ENCODE measurements at regions not wholly inside any gene's neighbourhood (a gene's known extent, or its start where the extent isn't known, plus 50 kb on each side); places are given as distances from the start of the nearest gene placed in this dataset.

GRCh38 chr16:82497139-82497538 is 129.6 kb upstream of the CDH13 start:
- Histone ChIP-seq H3K36me3 (ENCODE audit: control insufficient read depth, insufficient read depth, low read length, severe bottlenecking) (no peaks in the 10 kb centered on the region), H3K9ac (ENCODE audit: low read length) (no peak overlapping the region), H3K27me3 (replicated peaks; ENCODE audit: control insufficient read depth, insufficient read depth, low read length) (no peaks in the 10 kb centered on the region), H3K9me3 (ENCODE audit: control insufficient read depth, low read length) (no peaks in the 10 kb centered on the region), H3K4me3 (ENCODE audit: low read length) (no peak overlapping the region), H3K4me1 (ENCODE audit: control insufficient read depth, insufficient read depth, low read length) (no peaks in the 10 kb centered on the region)
- peak; percentile 3 for DNase-seq (ENCODE audit: low read depth)

DNA sequence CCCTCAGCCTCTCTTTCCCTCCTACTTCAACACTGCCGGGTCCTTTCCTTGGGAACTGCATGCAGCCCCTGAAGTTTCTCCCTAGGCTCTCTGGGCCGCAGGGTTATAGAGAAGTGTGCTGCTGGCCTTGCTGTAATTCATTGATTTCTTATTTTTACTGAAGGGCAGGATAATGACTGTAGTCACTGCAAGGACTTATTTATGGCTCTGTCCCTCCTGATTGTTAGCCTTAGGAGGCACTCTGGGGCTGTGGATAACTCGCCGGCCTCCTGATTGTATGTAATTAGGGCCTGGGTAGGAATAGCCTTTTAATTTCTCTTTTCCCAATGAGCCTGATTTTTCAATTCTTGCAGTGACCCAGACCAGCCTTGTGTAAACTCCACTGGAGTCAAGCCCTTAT is 138.3 kb upstream of the CDH13 start:
- Histone ChIP-seq H3K9ac (ENCODE audit: low read length) (no peak overlapping the region), H3K36me3 (ENCODE audit: control insufficient read depth, insufficient read depth, low read length, severe bottlenecking) (no peaks in the 10 kb centered on the region), H3K9me3 (ENCODE audit: control insufficient read depth, low read length) (no peaks in the 10 kb centered on the region), H3K4me1 (ENCODE audit: control insufficient read depth, insufficient read depth, low read length) (no peaks in the 10 kb centered on the region), H3K4me3 (ENCODE audit: low read length) (no peak overlapping the region), H3K27me3 (replicated peaks; ENCODE audit: control insufficient read depth, insufficient read depth, low read length) (no peaks in the 10 kb centered on the region)
- no peak for DNase-seq (ENCODE audit: low read depth)

- DNase-seq (ENCODE audit: low read depth), result no peak
- Histone ChIP-seq H3K36me3 (ENCODE audit: control insufficient read depth, insufficient read depth, low read length, severe bottlenecking) (no peaks in the 10 kb centered on the region), H3K9me3 (ENCODE audit: control insufficient read depth, low read length) (no peaks in the 10 kb centered on the region), H3K4me3 (ENCODE audit: low read length) (no peak overlapping the region), H3K27me3 (replicated peaks; ENCODE audit: control insufficient read depth, insufficient read depth, low read length) (peaks cover 15% of the 10 kb centered on the region), H3K4me1 (ENCODE audit: control insufficient read depth, insufficient read depth, low read length) (no peaks in the 10 kb centered on the region), H3K9ac (ENCODE audit: low read length) (no peak overlapping the region)
Observed at GRCh38 chr16:82481455-82481854, 145.3 kb upstream of the CDH13 start.

- Histone ChIP-seq H3K36me3 (ENCODE audit: control insufficient read depth, insufficient read depth, low read length, severe bottlenecking) (no peaks in the 10 kb centered on the region), H3K4me3 (ENCODE audit: low read length) (no peak overlapping the region), H3K4me1 (ENCODE audit: control insufficient read depth, insufficient read depth, low read length) (no peaks in the 10 kb centered on the region), H3K27me3 (replicated peaks; ENCODE audit: control insufficient read depth, insufficient read depth, low read length) (peaks cover 19% of the 10 kb centered on the region), H3K9ac (ENCODE audit: low read length) (no peak overlapping the region), H3K9me3 (ENCODE audit: control insufficient read depth, low read length) (peaks cover 3% of the 10 kb centered on the region)
- DNase-seq (ENCODE audit: low read depth), result no peak
Observed at GRCh38 chr16:82476786-82477185, 150.0 kb upstream of the CDH13 start.

DNA sequence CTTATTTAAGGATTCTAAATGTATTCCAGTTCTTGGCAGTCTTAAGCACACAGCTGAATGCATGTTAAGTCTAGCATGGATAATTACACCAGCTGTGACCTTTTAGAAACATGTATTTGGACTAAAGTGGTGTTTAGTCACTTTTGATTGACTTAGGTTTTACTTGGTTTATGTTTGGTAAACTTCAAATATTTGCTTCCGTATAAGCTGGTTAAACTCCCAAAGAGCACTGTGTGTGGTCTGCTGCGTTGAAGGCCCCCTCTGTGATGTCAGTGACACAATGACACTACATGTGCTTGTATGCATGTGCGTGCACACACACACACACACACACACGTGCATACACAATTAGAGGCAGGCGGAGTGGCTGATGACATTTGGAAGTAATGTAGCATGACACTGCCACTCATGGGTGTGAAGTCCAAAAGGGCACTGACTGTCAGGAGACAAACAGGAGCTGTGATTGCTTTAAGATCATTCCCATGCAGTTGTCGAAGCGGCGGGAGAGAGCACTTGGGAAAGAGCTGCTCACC is 156.1 kb upstream of the CDH13 start:
- Histone ChIP-seq H3K27me3 (replicated peaks; ENCODE audit: control insufficient read depth, insufficient read depth, low read length) (peaks cover 15% of the 10 kb centered on the region), H3K9me3 (ENCODE audit: control insufficient read depth, low read length) (peaks cover 3% of the 10 kb centered on the region), H3K9ac (ENCODE audit: low read length) (no peak overlapping the region), H3K4me1 (ENCODE audit: control insufficient read depth, insufficient read depth, low read length) (no peaks in the 10 kb centered on the region), H3K4me3 (ENCODE audit: low read length) (no peak overlapping the region), H3K36me3 (ENCODE audit: control insufficient read depth, insufficient read depth, low read length, severe bottlenecking) (no peaks in the 10 kb centered on the region)
- no peak for DNase-seq (ENCODE audit: low read depth)

GRCh38 chr16:82470016-82470415 is 156.8 kb upstream of the CDH13 start:
- H3K9ac ChIP-seq (ENCODE audit: low read length), result no peak overlapping the region
- peaks cover 19% of the 10 kb centered on the region for H3K27me3 ChIP-seq (replicated peaks; ENCODE audit: control insufficient read depth, insufficient read depth, low read length)
- no peaks in the 10 kb centered on the region for H3K4me1 ChIP-seq (ENCODE audit: control insufficient read depth, insufficient read depth, low read length)
- no peaks in the 10 kb centered on the region for H3K36me3 ChIP-seq (ENCODE audit: control insufficient read depth, insufficient read depth, low read length, severe bottlenecking)
- DNase-seq (ENCODE audit: low read depth), result no peak
- peaks cover 3% of the 10 kb centered on the region for H3K9me3 ChIP-seq (ENCODE audit: control insufficient read depth, low read length)
- H3K4me3 ChIP-seq (ENCODE audit: low read length), result no peak overlapping the region

- no peak overlapping the region for H3K9ac ChIP-seq (ENCODE audit: low read length)
- no peak overlapping the region for H3K4me3 ChIP-seq (ENCODE audit: low read length)
- no peak for DNase-seq (ENCODE audit: low read depth)
- H3K9me3 ChIP-seq (ENCODE audit: control insufficient read depth, low read length), result no peaks in the 10 kb centered on the region
- H3K4me1 ChIP-seq (ENCODE audit: control insufficient read depth, insufficient read depth, low read length), result no peaks in the 10 kb centered on the region
- H3K36me3 ChIP-seq (ENCODE audit: control insufficient read depth, insufficient read depth, low read length, severe bottlenecking), result no peaks in the 10 kb centered on the region
- H3K27me3 ChIP-seq (replicated peaks; ENCODE audit: control insufficient read depth, insufficient read depth, low read length), result peaks cover 45% of the 10 kb centered on the region
Observed at GRCh38 chr16:82464187-82464586, 162.6 kb upstream of the CDH13 start.

DNA sequence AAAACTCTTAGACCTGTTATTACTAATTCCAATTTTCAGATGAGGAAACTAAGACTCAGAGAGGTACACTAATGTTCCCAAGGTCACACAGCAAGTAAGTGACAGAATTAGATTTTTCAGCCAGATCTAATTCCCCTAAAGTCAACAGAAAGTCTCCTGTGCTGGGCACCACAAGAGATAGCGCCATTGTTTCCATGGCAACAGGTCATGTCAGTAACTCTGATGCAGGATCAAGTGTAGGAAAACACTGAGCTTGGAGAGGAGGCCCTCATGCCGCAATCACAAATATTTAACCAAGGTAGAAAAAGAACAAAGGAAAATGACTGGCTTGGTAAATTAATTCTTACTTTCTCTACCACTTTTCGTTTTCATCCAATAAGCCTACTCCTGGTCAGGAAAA is 166.0 kb upstream of the CDH13 start:
- Histone ChIP-seq H3K27me3 (replicated peaks; ENCODE audit: control insufficient read depth, insufficient read depth, low read length) (peaks cover 63% of the 10 kb centered on the region), H3K4me3 (ENCODE audit: low read length) (no peak overlapping the region), H3K9me3 (ENCODE audit: control insufficient read depth, low read length) (no peaks in the 10 kb centered on the region), H3K9ac (ENCODE audit: low read length) (no peak overlapping the region), H3K36me3 (ENCODE audit: control insufficient read depth, insufficient read depth, low read length, severe bottlenecking) (no peaks in the 10 kb centered on the region), H3K4me1 (ENCODE audit: control insufficient read depth, insufficient read depth, low read length) (peaks cover 5% of the 10 kb centered on the region)
- no peak for DNase-seq (ENCODE audit: low read depth)

GRCh38 chr16:82459580-82460256 is 167.1 kb upstream of the CDH13 start:
- no peak for DNase-seq (ENCODE audit: low read depth)
- H3K4me3 ChIP-seq (ENCODE audit: low read length), result no peak overlapping the region
- peaks cover 68% of the 10 kb centered on the region for H3K27me3 ChIP-seq (replicated peaks; ENCODE audit: control insufficient read depth, insufficient read depth, low read length)
- no peaks in the 10 kb centered on the region for H3K36me3 ChIP-seq (ENCODE audit: control insufficient read depth, insufficient read depth, low read length, severe bottlenecking)
- H3K4me1 ChIP-seq (ENCODE audit: control insufficient read depth, insufficient read depth, low read length), result peaks cover 5% of the 10 kb centered on the region
- no peaks in the 10 kb centered on the region for H3K9me3 ChIP-seq (ENCODE audit: control insufficient read depth, low read length)
- no peak overlapping the region for H3K9ac ChIP-seq (ENCODE audit: low read length)

- Histone ChIP-seq H3K27me3 (replicated peaks; ENCODE audit: control insufficient read depth, insufficient read depth, low read length) (peaks cover 51% of the 10 kb centered on the region), H3K4me3 (ENCODE audit: low read length) (no peak overlapping the region)
- peak; percentile 72 for DNase-seq (ENCODE audit: low read depth)
Observed at GRCh38 chr16:82456683-82457082, 170.1 kb upstream of the CDH13 start.

DNA sequence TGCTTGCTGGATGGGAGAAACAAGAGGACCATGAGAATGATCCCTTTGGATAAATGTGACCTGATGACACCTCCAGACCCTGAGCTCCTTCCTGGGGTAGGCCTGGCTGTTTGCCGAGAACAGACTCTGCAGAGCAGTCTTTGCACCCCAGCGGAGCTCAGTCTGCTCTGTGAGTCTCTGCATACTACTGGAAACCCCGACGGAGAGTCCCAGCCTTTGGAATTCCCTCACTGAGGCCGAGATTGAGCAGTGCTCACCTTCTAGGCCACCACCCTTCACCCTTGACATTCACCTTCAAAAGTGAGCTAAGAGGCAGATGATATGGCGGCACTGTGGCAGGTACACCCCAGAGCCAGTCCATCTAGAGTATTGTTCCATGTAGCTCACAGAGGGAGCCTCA is 172.2 kb upstream of the CDH13 start:
- Histone ChIP-seq H3K4me1 (ENCODE audit: control insufficient read depth, insufficient read depth, low read length) (peaks cover 5% of the 10 kb centered on the region), H3K4me3 (ENCODE audit: low read length) (no peak overlapping the region), H3K9ac (ENCODE audit: low read length) (no peak overlapping the region), H3K36me3 (ENCODE audit: control insufficient read depth, insufficient read depth, low read length, severe bottlenecking) (no peaks in the 10 kb centered on the region), H3K27me3 (replicated peaks; ENCODE audit: control insufficient read depth, insufficient read depth, low read length) (peaks cover 37% of the 10 kb centered on the region), H3K9me3 (ENCODE audit: control insufficient read depth, low read length) (no peaks in the 10 kb centered on the region)
- no peak for DNase-seq (ENCODE audit: low read depth)

More at GRCh38 chr16:82456683-82457082, 170.1 kb upstream of the CDH13 start:
- H3K36me3 ChIP-seq (ENCODE audit: control insufficient read depth, insufficient read depth, low read length, severe bottlenecking), result no peaks in the 10 kb centered on the region
- H3K9ac ChIP-seq (ENCODE audit: low read length), result no peak overlapping the region
- H3K4me1 ChIP-seq (ENCODE audit: control insufficient read depth, insufficient read depth, low read length), result peaks cover 5% of the 10 kb centered on the region
- H3K9me3 ChIP-seq (ENCODE audit: control insufficient read depth, low read length), result no peaks in the 10 kb centered on the region

DNA sequence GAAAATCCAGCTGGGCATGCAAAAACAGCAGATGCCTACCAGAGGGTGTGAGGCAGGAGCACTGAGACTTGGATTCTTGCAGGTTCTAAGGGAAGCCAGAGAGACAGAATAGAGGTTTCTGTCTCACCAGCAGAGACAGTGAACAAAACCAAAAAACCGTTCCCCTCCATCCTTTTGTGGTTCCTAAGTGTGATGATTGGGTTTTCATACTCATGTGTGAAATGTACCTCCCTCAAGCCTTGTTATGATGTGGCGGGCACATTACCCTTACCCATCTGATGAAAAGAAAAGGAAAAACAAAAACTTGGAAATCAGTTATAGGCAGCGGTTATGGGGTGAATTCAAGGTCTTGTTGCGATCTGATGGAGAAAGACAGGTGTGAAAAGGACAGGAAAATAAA is 172.6 kb upstream of the CDH13 start:
- H3K27me3 ChIP-seq (replicated peaks; ENCODE audit: control insufficient read depth, insufficient read depth, low read length), result peaks cover 36% of the 10 kb centered on the region
- no peak for DNase-seq (ENCODE audit: low read depth)
- no peak overlapping the region for H3K4me3 ChIP-seq (ENCODE audit: low read length)

More for the DNA sequence above, 172.6 kb upstream of the CDH13 start:
- H3K9ac ChIP-seq (ENCODE audit: low read length), result no peak overlapping the region
- H3K36me3 ChIP-seq (ENCODE audit: control insufficient read depth, insufficient read depth, low read length, severe bottlenecking), result no peaks in the 10 kb centered on the region
- H3K4me1 ChIP-seq (ENCODE audit: control insufficient read depth, insufficient read depth, low read length), result peaks cover 5% of the 10 kb centered on the region
- H3K9me3 ChIP-seq (ENCODE audit: control insufficient read depth, low read length), result no peaks in the 10 kb centered on the region

All from adipocyte (in vitro differentiated cells).